Hematopoietic multipotent progenitor cell (in vitro differentiated cells): ENCODE measurements at regions not wholly inside any gene's neighbourhood (a gene's known extent, or its start where the extent isn't known, plus 50 kb on each side); places are given as distances from the start of the nearest gene placed in this dataset.
"Not testable (repeated sequence)": the region's sequence is repeated elsewhere in the genome, so short reads cannot be mapped to it uniquely, and the experiment has no call there.

ENCODE experiments used
- DNase-seq, 3 donors: peaks; one replicate each; pipeline ENCODE4 v3.0.0-alpha.2; 2011 to 2015; ENCODE audit warnings: low read depth in 2 of 3, low spot score in 2 of 3

DNA sequence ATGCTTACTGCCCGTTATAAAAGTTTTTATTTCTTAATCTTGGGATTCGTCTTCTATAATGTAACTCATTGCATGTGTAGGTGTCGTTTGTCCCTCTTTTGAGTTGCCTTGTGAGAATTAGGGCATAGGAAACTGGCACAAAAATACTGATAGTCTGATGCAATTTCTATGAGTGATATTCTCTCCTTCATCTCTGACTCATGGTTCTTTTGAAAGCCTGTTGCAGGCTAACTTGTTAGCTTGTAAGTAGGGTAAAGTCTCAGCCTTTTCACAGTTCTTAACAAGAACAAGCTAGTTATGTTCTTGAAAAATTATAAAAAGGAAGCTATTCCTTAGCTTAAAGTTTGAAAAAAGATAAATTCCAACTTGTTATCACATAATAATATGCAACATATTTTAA, 1085.4 kb upstream of the NRXN1 start:
- DNase-seq: no peak

DNA sequence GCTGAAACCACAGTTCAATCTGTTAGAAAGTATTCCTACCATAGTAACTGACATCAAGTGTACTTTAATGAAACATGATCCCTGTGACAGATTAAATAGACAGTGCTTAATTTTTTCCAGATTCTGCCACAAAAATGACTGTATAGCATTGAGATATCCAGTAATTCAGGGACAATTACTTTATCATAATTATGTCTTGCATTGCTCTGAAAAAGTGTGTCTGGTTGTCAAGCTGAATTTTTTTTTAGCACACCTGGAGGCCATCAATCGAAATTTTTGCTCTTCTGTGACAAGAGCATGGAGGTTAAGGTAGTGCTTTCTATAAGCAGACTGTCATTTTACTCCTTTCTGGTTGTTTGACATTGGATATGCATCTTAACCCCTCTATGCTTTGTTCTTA, 1083.8 kb upstream of the NRXN1 start:
- DNase-seq: no peak

DNA sequence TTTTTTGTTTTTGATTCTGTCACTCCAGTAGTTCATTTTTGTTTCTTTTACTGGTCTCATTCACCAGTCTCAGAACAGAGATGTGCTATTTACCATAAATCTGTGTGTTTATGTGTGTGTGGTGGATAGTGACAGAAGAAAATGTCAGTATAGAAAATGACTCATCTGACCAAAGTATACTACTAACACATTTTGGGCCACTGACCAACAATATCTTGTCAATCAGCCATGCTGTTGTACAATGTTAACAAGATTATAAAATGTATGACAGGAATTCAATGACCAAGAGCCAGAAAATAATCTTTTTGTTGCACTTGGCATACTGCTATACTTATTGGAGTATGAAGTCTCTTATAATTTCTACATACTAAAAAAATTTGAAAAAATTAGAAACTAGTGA, 1081.4 kb upstream of the NRXN1 start:
- no peak for DNase-seq

DNA sequence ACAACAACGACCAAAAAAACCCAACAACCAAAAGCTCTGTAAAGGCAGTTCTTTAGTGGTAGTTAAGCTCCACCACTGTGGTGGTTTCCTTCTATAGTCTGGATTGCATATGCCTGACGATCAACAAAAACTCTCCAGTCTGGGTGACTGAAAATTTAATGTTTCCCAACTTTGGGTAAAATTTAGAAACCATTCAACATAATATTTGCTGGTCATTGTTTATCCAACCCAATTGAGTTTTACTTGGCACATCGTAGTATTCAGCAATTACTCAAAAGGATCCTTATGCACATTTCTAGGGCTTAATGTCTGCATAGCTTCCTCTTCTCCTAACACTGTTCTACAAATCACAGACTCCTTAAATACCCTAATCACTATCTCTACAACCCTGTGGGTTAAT, 1080.2 kb upstream of the NRXN1 start:
- no peak for DNase-seq

DNA sequence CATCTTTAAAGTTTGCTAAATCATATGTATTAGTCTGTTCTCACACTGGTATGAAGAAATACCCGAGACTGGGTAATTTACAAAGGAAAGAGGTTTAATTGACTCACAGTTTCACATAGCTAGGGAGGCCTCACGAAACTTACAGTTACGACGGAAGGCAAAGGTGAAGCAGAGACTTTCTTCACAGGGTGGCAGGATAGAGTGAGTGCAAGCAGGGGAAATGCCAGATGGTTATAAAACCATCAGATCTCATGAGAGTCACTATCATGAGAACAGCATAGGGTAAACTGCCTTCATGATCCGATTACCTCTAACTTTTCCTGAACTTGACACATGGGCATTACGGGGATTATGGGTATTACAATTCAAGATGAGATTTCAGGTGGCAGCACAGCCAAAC, 1075.2 kb upstream of the NRXN1 start:
- DNase-seq: no peak

DNA sequence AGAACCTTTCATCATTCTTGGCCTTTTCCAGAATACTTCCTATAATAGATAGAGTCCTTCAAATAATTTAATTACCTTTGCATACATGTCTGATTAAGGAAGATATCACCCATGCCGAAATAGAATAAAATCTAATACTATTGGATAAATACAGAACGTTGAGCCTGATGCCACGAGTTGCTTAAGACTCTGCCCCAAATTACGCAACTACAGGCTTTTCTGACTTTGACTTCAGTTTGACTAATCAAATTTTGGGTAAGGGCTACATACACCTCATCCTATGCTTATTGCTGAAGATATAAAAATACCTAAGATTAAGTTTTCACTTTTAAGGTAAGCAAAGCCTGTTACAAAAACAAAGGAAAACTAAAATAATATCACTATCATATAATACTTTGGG, 1065.1 kb upstream of the NRXN1 start:
- no peak for DNase-seq

DNA sequence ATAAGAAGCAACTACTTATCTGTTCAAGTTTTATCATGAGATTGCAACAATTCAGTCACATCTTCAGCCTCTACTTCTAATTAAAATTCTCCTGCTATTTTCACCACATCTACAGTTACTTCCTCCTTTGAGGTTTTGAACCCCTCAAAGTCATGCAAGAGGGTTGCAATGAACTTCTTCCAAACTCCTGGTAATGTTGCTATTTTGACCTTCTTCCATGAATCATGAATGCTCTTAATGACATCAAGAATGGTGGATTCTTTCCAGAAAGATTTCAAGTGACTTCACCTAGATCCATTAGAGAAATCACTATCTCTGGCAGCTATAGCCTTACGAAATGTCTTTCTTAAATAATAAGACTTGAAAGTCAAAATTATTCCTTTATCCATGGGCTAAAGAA, 1052.8 kb upstream of the NRXN1 start:
- no peak for DNase-seq

DNA sequence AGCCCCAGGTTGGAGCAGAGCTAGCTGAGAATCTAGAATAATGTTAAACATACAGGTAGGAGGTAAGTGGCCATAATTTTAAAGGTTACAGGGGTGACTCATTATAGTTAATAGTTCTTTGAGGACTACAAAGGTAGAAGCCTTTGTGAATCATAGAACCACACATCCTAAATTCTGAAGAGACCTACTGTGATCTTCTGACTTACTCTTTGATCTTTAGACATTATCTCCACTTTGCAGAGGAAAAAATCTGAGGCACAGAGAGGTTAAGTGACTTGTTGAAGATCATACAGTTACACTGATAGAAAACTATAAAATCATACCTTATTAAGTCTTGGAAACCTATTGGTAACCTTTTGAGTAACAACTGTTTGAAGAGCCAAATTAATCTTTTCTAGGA, 1051.3 kb upstream of the NRXN1 start:
- DNase-seq: no peak

DNA sequence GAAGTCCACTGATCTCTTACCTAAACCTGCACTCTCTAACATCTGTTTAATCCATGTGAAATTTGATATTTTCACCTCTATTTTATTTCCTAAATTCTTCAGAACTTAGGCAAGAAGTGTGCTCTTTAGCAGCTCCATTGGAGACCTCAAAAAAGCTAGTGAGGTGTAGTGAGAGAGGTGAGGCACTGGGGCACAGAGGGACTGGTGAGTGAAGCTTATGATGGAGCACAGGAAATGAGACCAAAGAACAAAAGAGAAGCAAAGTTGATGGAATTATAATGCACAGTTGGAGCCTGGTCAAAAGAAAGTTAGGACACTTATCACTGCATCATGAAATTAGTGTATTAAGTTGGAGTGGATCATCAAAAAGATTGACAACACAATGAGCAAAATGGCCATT, 1050.7 kb upstream of the NRXN1 start:
- no peak for DNase-seq

DNA sequence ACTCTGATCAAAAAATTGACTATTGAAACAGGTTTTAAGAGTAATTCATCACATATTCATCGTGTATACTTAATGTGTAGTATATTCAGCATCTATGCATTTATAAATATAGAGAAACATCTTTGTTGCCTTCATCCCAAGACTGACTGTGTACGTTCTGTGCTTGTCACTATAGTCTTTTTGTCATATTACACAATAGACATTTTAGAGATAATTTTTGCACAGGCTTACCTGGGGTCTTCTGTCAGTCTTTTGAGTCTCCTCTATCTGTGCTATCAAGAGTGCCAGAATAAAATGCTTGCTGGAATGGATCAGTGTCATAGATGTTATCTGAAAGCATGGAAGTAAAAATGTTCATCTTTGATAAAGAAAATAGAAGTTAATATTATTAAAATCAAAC, 1047.7 kb upstream of the NRXN1 start:
- no peak for DNase-seq

DNA sequence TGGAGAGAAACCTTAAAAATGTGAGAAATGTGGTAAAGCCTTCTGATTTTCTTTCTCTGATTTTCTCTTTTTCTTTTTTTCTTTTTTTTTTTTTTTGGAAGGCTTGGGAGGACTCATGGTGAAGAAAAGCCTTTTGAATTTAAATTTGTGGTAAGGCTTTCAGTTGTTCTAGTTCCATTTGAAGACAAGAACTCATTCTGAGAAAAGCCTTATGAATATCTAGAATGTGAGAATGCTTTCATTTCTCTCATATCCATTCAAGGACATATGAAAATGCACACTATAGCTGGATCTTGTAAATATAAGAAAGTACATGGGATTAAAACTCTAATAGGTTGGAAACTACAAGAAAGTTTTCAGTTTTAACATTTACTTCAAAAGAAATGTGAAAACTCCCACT, 1045.2 kb upstream of the NRXN1 start:
- DNase-seq: no peak

DNA sequence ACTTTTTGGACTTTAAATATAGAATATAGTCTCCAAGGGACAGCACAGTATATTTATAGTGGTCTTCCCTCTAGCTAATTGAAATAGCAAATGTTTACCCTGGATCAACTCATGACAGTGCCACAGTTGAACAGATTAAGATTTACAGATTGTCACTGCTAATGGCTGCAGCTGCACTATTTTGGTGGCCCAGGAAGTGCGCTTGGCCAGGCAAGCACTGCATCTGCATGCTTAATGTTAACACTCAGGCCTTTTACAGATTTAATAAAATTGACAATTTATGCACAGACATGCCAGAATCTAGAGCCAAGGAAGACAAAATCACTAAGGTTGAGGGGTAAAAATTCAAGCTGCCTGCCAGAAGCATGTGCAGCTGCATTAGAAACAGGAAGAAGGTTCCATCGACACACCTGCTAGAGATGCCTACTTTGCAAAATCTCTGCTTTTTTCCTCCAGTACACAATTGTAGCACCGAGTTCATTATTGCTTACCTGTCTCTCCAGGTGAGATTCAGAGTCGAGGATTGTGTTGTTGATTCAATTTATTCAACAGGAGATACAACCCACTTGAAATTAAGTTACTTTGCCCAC, 1042.3 kb upstream of the NRXN1 start:
- no peak for DNase-seq

DNA sequence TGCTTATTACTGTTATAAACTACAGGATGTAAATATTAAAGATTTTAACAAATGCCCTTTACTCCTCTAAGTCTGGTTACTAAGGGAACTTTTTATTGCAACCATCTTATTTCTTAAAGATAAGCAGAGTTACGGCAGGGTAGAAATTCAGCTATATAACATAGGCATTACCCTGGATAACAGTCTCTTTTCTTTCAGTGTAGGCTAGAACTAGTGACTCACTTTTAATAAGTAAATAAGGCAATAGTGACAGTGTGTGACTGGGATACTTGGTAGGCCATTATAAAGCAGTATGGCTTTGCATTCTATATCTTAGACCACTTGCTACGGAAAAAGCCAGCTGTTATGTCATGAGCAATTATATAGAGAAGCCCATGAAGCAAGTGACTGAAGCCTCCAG, 1041.0 kb upstream of the NRXN1 start:
- no peak for DNase-seq

DNA sequence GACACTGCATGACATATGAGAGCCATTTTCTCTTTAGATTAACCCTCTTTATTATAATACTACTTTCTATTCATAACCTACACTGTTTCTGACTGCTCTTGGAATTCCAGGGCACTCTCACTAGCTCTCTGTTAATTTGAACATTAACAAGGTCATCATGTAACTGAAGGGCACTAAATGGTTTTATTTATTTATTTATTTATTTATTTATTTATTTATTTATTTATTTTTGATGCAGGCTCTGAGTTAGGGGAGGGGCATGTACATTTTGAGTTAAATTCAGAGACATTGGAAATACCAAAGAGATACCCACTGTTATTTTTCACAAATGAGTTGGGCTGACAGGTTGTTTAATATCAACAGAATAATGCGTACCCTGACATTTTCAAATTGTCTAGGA, 1038.7 kb upstream of the NRXN1 start:
- DNase-seq: no peak

DNA sequence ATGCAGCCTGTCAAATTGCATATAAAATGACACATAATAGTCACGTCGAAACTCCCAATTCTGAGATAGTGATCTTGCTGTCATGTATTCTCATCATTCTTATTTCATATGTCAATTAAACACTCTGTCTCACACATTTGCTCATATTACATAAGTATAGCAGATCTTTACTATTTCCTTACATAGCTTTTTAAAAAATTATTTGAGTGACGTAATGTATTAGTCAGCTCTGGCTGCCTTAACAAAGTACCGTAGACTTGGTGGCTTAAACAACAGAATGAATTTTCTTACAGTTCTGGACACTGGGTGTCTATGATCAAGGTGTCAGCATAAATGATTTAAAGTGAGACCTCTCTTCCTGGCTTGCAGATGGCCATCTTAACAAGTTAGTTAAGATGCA, 1032.3 kb upstream of the NRXN1 start:
- no peak for DNase-seq

DNA sequence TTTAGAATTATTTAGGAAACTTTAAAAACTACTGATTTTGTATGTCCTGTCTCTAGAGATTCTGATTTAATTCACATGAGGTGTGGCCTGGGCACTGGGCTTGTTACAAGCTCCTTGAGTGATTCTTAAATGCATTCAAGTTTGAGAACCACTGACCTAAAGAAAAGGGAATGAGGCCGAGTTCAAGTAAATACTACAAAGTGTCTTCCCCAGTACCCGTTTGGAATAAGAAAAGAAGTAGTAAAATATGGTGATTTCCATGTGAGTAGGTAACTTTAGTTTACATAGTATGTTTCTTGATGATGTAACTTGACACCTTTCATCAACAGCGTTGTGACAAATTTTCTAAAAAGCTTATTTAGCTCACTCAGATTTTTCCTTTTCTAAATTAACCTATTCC, 1022.9 kb upstream of the NRXN1 start:
- no peak for DNase-seq

DNA sequence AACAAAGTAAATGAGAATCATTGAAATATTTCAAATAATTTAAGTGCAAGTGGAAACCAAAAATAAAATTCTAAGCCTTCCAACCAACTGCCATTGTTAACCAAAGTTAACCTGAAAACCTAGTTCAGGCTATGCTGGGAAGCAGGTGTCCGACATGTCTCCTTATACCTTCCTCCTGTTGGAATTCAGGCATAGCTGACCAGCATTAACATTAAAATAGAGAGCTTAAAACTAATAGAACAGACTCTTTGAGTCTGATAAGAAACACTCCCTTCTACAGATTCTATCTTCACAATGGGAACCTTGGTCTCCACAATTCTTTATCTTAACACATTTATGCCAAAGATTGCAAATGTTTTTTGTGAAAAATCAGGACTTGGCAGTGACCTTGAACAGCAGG, 1004.9 kb upstream of the NRXN1 start:
- no peak for DNase-seq

DNA sequence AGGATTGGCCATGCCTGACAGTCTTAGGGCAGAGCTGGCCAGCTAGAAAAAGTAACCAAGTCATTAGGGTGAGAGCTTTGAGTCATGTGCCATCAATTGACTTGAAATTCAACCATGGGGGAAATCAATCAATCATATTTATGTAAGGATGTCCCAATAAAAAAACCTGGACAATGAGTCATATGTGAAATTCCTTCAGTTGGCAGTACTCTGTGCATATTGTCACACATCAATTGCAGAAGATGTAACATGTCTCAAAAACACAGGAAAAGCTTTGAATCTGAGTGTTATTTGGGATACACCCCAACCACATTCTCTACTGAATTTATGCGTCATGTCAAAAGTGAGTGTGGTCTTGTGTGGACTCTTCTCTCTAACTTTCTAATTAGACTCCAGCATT, 1004.1 kb upstream of the NRXN1 start:
- no peak for DNase-seq

DNA sequence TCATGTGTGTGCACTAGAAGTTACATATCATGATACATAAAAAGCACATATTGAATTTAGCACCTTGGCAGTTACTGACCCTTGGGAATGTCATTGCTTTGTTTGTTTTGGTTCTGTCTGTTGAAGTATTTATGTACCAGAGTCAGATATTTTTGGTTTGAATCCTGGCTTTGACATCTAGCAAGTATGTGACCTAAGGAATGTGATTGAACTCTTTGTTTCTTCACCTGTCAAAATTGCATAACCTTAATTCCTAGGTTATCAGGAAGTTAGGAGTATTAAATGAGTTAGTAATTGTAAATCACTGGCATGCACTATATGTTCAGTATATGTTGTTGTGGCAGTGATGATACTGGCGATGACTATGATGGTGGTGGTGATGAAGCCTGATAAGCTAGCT, 1003.5 kb upstream of the NRXN1 start:
- DNase-seq: no peak

DNA sequence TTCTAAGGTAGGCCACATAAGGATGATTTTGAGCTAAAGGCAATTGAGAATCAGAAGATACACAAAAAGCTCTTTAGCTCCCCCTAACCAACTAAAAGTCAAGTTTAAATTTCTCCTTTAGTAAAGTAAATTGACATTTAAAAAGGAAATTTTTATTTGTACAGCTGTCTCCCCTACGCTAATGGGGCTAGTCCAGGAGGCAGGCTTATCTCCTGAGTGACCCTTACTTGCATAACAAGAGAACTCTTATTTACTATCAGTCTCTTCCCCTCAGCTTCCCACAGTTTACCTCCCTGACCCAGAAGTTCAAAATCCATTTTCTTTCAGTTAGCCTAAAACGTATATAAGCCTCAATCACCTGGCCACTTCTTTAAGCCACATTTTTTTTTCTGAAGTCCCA, 1002.8 kb upstream of the NRXN1 start:
- no peak for DNase-seq

DNA sequence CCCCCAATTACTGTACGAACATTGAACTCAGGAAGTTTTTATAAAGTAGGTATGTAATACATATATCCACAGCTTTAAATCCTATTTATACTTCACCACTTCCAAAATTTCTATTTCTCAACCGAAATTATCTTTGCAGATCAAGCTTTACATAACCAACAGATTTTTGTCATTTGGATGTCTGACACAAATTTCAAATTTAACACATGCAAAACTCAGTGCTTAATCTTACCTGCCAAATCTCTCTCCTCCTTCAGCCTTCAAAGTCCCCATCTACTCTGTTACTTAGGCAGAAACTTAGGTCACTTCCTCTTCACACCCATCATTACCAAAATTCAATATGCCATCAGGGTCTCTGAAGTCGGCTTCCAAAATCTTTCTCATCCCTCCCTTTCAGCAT, 990.1 kb upstream of the NRXN1 start:
- DNase-seq: no peak

DNA sequence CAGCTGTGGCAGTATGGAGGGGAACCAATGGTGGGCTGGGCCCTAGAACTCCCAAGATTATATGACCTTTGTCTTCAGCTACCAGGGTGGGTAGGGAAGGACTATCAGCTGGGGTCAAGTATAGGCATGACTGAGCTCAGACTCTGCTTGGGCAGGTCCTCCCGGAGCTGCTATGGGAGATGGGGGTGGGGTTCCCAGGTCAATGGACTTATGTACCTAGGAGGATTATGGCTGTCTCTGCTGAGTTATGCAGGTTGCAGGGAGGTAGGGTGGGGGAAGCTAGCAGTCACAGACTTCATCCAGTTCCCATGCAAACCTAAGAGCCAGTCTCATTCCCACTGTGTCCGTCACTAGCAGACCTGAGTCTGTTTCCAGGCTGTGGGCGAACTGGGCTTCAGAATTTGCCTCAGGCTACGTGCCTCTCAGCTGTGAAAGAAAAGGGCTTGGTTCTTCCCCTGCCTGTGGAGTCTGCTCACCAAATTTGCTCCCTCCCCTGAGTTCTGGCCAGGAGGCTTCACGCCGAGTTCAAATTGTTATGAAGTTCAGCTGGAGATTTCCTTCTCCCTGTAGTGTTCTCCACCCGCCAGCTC, 985.8 kb upstream of the NRXN1 start:
- no peak for DNase-seq

DNA sequence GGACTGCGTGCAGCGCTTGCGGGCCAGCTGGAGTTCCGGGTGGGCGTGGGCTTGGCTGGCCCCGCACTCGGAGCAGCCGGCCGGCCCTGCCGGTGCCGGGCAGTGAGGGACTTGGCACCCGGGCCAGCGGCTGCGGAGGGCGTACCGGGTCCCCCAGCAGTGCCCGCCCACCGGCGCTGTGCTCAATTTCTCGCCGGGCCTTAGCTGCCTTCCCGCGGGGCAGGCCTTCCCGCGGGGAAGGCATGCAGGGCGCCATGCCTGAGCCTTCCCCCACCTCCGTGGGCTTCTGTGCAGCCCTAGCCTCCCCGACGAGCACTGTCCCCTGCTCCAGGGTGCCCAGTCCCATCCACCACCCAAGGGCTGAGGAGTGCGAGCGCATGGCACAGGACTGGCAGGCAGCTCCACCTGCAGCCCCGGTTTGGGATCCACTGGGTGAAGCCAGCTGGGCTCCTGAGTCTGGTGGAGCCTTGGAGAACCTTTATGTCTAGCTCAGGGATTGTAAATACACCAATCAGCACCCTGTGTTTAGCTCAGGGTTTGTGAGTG, 975.0 kb upstream of the NRXN1 start:
- not testable (repeated sequence) for DNase-seq
